Smooth muscle cell (in vitro differentiated cells): ENCODE measurements at regions not wholly inside any gene's neighbourhood (a gene's known extent, or its start where the extent isn't known, plus 50 kb on each side); places are given as distances from the start of the nearest gene placed in this dataset.
A peak's percentile ranks its signal among the peaks of the same experiment; 100 is the strongest.

Experiments
- DNase-seq: peaks from one replicate; lab custom pipeline; 2025; ENCODE audit not compliant: unreplicated experiment; lab: John Stamatoyannopoulos, UW
- H2AFZ ChIP-seq: fragments of 200-600 bp; sonication (generic); 2 replicates; pipeline ENCODE4 v1.6.0; 2016; ENCODE audit warnings: antibody characterized with exemption, low read depth, mild to moderate bottlenecking
- H3F3A ChIP-seq: fragments of 200-600 bp; sonication (generic); 2 replicates; pipeline ENCODE4 v1.6.0; 2017; ENCODE audit warnings: antibody characterized with exemption, low read depth
- H3K27ac ChIP-seq: fragments of 200-600 bp; sonication (generic); 2 replicates; pipeline ENCODE4 v1.5.1; 2016; ENCODE audit warnings: low read depth, mild to moderate bottlenecking
- H3K27me3 ChIP-seq: fragments of 200-600 bp; sonication (generic); 2 replicates; pipeline ENCODE4 v1.6.1; 2016; ENCODE audit warnings: low read depth, mild to moderate bottlenecking
- H3K36me3 ChIP-seq: fragments of 200-600 bp; sonication (generic); 2 replicates; pipeline ENCODE4 v1.5.1; 2016; ENCODE audit warnings: low read depth
- H3K4me1 ChIP-seq: fragments of 200-600 bp; sonication (generic); 2 replicates; pipeline ENCODE4 v1.5.1; 2016; ENCODE audit warnings: low read depth
- H3K4me2 ChIP-seq: fragments of 200-600 bp; sonication (generic); 2 replicates; pipeline ENCODE4 v1.6.0; 2016; ENCODE audit warnings: mild to moderate bottlenecking
- H3K4me3 ChIP-seq: fragments of 200-600 bp; sonication (generic); 2 replicates; pipeline ENCODE4 v1.5.1; 2016; ENCODE audit warnings: mild to moderate bottlenecking
- H3K79me2 ChIP-seq: fragments of 200-600 bp; sonication (generic); 2 replicates; pipeline ENCODE4 v1.6.0; 2016; ENCODE audit warnings: low read depth, mild to moderate bottlenecking
- H3K9ac ChIP-seq: fragments of 200-600 bp; sonication (generic); 2 replicates; pipeline ENCODE4 v1.6.0; 2016; ENCODE audit warnings: low read depth
- H3K9me3 ChIP-seq: fragments of 200-600 bp; sonication (generic); replicated peaks from 2 replicates; pipeline ENCODE4 v1.5.1; 2016; ENCODE audit warnings: low read depth
- H4K20me1 ChIP-seq: fragments of 200-600 bp; sonication (generic); 2 replicates; pipeline ENCODE4 v1.6.0; 2016; ENCODE audit warnings: low read depth
- CTCF ChIP-seq: fragments of 200-600 bp; sonication (generic); IDR thresholded peaks from 2 replicates; pipeline ENCODE4 v1.5.1; 2017; ENCODE audit warnings: borderline replicate concordance, mild to moderate bottlenecking, antibody characterized with exemption; ENCODE audit not compliant: insufficient read depth, poor library complexity, severe bottlenecking
- WGBS: methylation state at CpG from one replicate; pipeline ENCODE4 v1.1.7; 2016; ENCODE audit warnings: low lambda C conversion rate; 5-methylcytosine and 5-hydroxymethylcytosine counted together

- whole genome bisulfite sequencing: 79% methylated on average over 3 of the region's 3 CpGs
- H2AFZ ChIP-seq: no peak overlapping the region
Measured at GRCh38 chr2:103159018-103159417, 397.2 kb downstream of the TMEM182 start.

GRCh38 chr2:103161456-103162289, 399.8 kb downstream of the TMEM182 start:
- Histone ChIP-seq H3K9me3 (no peaks in the 10 kb centered on the region), H3K27me3 (peaks cover 12% of the 10 kb centered on the region), H3K4me3 (no peak overlapping the region), H3K79me2 (no peaks in the 10 kb centered on the region), H3K4me2 (no peak overlapping the region), H3F3A (no peaks in the 10 kb centered on the region), H2AFZ (no peak overlapping the region), H3K9ac (no peak overlapping the region), H3K36me3 (no peaks in the 10 kb centered on the region), H4K20me1 (no peaks in the 10 kb centered on the region), H3K4me1 (no peaks in the 10 kb centered on the region), H3K27ac (no peak overlapping the region)
- 66% methylated on average over 7 of the region's 7 CpGs for WGBS
- TF ChIP-seq CTCF: peak; percentile 83
- no peak for DNase-seq

More at GRCh38 chr2:103159018-103159417, 397.2 kb downstream of the TMEM182 start:
- no peak for DNase-seq
- H3K4me3 ChIP-seq: no peak overlapping the region
- no peak overlapping the region for H3K9ac ChIP-seq
- no peaks in the 10 kb centered on the region for H3F3A ChIP-seq
- no peaks in the 10 kb centered on the region for H4K20me1 ChIP-seq
- no peak overlapping the region for H3K4me2 ChIP-seq
- no peaks in the 10 kb centered on the region for H3K79me2 ChIP-seq
- no peaks in the 10 kb centered on the region for H3K4me1 ChIP-seq
- no peak for TF ChIP-seq CTCF
- peaks cover 12% of the 10 kb centered on the region for H3K27me3 ChIP-seq
- H3K9me3 ChIP-seq: no peaks in the 10 kb centered on the region
- no peaks in the 10 kb centered on the region for H3K36me3 ChIP-seq
- H3K27ac ChIP-seq: no peak overlapping the region

- H3K9ac ChIP-seq: no peak overlapping the region
- H3K4me1 ChIP-seq: no peaks in the 10 kb centered on the region
- H2AFZ ChIP-seq: no peak overlapping the region
- H3K4me3 ChIP-seq: no peak overlapping the region
- no peaks in the 10 kb centered on the region for H3K36me3 ChIP-seq
- no peaks in the 10 kb centered on the region for H4K20me1 ChIP-seq
- no peaks in the 10 kb centered on the region for H3K79me2 ChIP-seq
- 59% methylated on average over 5 of the region's 5 CpGs for WGBS
- H3K27me3 ChIP-seq: peaks cover under 1% of the 10 kb centered on the region
- no peak for DNase-seq
- H3K9me3 ChIP-seq: no peaks in the 10 kb centered on the region
- H3K4me2 ChIP-seq: no peak overlapping the region
- no peak overlapping the region for H3K27ac ChIP-seq
- no peaks in the 10 kb centered on the region for H3F3A ChIP-seq
- TF ChIP-seq CTCF: no peak
Measured at GRCh38 chr2:103164748-103165147, 402.9 kb downstream of the TMEM182 start.

- Histone ChIP-seq H4K20me1 (no peaks in the 10 kb centered on the region), H2AFZ (no peak overlapping the region), H3F3A (no peaks in the 10 kb centered on the region), H3K4me2 (no peak overlapping the region), H3K27me3 (no peaks in the 10 kb centered on the region), H3K4me1 (no peaks in the 10 kb centered on the region), H3K4me3 (no peak overlapping the region), H3K79me2 (no peaks in the 10 kb centered on the region), H3K36me3 (no peaks in the 10 kb centered on the region), H3K27ac (no peak overlapping the region), H3K9me3 (no peaks in the 10 kb centered on the region), H3K9ac (no peak overlapping the region)
- DNase-seq: no peak
- WGBS: 84% methylated on average over 6 of the region's 6 CpGs
- no peak for TF ChIP-seq CTCF
Measured at GRCh38 chr2:103165836-103166235, 404.0 kb downstream of the TMEM182 start.
